GM18502 (cell line): ENCODE measurements at regions not wholly inside any gene's neighbourhood (a gene's known extent, or its start where the extent isn't known, plus 50 kb on each side); places are given as distances from the start of the nearest gene placed in this dataset.
"Not testable (repeated sequence)": the region's sequence is repeated elsewhere in the genome, so short reads cannot be mapped to it uniquely, and the experiment has no call there.

Source experiments
- ATAC-seq: cut with Tn5 transposase; IDR thresholded peaks from one replicate; pipeline ENCODE4 v1.9.1; 2021; ENCODE audit warnings: mild to moderate bottlenecking; ENCODE audit not compliant: unreplicated experiment, poor library complexity

GRCh38 chr2:125324273-125324672, 1299.2 kb downstream of the CNTNAP5 start:
- ATAC-seq: no peak

DNA sequence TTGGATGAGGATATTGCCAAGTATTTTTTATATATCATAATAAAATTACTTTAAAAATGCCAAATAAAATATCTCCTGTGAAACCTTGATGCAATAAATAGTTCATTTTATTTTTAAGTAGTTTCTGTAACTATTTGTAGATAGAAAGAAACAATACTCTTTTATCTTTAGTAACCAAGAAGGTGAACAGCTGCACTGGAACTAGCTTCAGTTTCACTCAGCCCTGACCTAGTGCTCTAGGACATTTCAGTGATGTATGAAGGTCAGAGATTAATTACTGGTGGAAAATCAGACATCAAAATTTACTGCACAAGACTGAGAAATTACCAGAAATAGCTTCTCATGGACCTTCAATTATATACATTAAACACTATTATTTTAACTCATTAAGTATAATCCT, 1305.0 kb downstream of the CNTNAP5 start:
- ATAC-seq: peak; percentile 85

GRCh38 chr2:125341353-125341752, 1314.6 kb upstream of the GYPC start:
- no peak for ATAC-seq

- ATAC-seq: not testable (repeated sequence)
Measured at GRCh38 chr2:125353542-125353941, 1302.4 kb upstream of the GYPC start.

- no peak for ATAC-seq
Measured at GRCh38 chr2:125364192-125364983, 1291.6 kb upstream of the GYPC start.

DNA sequence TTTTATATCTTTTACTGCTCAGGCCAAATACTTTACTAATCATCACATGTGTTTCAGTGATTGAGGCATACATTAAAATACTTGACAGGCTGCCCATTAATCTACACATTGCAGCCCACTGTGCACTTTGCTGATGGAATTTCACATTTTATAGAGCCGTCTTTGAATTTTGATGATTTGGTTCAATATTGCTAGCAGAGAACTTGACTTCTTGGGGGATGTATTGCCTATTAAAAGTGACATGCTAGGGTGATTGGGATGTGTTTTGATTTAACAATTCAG, 1291.0 kb upstream of the GYPC start:
- no peak for ATAC-seq

DNA sequence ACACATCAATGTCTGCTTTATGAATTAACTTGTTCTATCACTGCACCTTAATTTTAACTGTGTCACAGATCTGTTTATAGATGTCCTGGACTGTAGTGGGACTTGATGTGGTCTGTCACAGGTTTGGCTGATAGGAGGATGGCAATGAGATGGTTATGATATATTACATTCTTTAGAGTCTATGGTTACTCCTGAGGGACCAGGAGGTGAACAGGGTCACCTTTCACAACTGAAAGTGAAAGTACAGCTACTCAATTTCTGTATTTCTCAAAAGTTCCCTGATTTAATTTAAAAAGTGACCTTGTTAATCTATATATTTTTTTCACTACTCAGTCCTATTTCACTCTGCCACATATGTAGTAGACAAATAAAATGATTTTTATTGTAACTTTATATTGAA, 1284.1 kb upstream of the GYPC start:
- no peak for ATAC-seq

GRCh38 chr2:125373293-125373692, 1282.7 kb upstream of the GYPC start:
- no peak for ATAC-seq

GRCh38 chr2:125386074-125386473, 1269.9 kb upstream of the GYPC start:
- peak; percentile 42 for ATAC-seq

DNA sequence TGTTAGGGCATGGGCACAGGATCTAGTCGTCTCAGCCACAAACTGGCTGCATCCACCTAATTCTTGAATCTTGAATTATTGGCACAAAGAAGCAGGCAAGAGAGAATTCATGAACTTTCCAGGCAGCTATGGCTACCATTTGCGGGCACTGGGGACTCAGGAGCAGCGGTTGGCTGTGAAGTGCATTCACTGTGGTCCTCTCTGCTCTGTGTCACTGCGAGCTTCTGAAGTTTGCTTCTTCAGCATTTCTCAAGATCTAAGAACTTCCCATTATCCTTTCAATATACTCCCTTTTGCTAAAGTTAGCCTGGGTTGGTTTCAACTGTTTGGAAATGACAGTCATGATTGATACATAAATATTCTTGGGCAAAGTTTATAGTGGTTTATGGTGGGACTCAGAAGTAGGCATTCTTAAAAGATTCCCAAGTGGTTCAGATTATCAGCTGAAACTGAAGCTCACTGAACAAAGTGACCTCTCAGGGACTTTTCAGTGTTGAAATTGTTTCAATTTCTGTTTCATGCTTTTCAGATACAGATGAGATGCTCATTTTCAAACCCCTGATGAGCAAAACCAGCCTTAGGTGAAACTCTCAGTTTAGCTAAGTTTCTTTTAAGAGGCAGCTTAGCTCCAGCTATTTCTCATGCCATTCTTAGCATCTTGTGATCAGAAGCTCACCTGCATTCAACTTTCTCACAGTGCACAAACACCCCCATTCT, 1258.3 kb upstream of the GYPC start:
- peak; percentile 89 for ATAC-seq

DNA sequence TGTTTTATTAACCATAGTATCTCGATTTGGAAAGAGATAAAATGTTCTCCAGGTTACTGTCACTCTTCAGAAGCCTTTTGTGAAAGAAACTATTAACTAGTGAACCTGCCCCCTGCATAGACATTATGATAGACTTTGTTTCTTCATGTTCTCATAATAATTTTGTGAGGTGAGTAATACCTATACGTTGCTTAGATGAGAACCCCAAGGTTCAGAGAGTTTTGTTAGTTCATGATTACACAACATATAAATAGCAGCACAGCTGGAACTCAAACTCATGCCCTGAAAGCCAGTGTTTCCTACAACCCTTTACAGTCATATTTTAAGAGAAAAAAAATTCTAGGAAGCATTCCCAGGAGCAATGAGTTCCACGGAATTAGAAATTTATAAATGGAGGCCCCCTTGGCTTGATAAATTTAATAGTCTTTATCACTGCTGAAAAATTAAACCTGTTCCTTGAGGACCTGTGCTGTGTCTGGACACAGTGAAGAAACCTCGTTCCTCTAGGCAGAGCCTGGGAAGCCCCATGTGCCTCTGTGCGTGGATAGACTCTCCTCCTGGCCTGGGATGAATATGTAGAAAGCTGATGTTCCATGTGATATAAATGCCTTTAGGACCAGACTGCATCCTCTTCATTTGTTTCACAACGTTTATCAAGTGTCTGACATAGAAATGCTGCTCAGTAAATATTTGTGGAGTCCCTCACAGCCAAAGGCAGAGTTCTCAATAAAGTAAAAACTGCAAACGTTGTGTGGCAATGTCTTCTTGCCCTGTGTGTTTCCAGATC, 1257.0 kb upstream of the GYPC start:
- peak; percentile 47 for ATAC-seq

- no peak for ATAC-seq
Measured at GRCh38 chr2:125405816-125406215, 1250.1 kb upstream of the GYPC start.

- no peak for ATAC-seq
Measured at GRCh38 chr2:125408874-125409538, 1247.0 kb upstream of the GYPC start.

GRCh38 chr2:125418483-125418882, 1237.5 kb upstream of the GYPC start:
- no peak for ATAC-seq

DNA sequence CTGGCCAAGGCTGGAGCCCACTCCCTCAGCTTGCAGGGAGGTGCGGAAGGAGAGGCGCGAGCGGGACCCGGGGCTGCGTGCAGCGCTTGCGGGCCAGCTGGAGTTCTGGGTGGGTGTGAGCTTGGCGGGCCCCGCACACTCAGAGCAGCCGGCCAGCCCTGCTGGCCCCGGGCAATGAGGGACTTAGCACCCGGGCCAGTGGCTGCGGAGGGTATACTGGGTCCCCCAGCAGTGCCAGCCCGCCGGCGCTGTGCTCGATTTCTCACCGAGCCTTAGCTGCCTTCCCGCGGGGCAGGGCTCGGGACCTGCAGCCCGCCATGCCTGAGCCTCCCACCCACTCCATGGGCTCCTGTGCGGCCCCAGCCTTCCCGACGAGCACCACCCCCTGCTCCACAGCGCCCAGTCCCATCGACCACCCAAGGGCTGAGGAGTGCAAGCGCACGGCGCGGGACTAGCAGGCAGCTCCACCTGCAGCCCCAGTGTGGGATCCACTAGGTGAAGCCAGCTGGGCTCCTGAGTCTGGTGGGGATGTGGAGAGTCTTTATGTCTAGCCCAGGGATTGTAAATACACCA, 1233.7 kb upstream of the GYPC start:
- ATAC-seq: not testable (repeated sequence)

GRCh38 chr2:125424266-125424785, 1231.6 kb upstream of the GYPC start:
- no peak for ATAC-seq

- ATAC-seq: no peak
Measured at GRCh38 chr2:125427721-125428315, 1228.1 kb upstream of the GYPC start.

DNA sequence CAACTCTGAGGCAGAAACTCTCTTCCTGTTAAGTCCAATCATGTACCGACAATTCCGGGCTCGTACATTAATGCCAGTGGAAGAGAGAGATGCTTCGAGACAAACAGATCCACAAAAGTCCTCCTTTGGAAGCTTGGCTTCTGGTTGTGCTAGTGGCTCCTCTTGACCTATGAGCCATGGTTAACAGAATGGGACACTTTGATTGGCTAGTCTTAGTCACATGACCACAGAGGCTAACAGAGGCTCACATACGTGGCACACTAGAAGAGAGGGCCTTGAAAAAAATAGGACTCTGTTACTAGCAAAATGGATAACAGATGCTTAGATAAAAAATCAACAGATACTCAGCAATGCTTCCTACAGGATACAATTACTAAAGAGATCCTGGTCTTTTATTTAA, 1211.9 kb upstream of the GYPC start:
- ATAC-seq: no peak

DNA sequence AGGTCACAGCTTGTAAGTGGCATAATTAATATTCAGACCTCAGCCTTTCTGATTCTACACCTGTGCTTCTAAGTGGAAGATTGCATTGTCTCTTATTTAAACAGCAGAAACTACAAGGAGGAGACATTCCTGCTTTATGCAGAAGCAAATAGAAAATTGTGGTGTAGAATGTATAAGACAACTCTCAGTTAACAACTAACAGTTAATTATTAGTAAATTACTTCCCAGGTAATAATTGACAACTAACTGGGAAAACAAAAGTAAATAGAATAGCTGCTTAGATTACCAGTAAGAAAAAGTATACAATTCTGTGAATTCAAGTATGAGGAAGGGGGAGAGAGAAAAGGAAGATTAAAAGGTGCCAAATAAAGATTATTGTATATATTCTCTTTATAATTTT, 1210.5 kb upstream of the GYPC start:
- ATAC-seq: no peak

DNA sequence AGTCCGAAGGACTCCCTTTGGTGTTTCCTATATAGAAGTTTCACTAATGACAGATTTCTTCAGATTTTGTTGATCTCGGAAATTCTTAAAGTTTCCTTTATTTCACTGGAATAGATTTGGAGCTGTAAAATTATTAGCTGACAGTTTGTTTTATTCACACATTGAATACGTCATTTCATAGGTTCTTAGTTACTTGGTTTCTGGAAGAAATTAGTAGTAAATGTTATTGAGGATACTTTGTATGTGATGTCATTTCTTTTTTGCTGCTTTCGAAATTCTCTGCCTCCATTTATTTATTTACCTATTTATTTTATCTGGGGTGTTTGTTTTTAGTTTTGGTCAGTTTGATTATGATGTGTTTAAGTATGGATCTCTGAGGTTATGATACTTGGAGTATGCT, 1205.9 kb upstream of the GYPC start:
- ATAC-seq: no peak
